Stomach (tissue), 4 donors: ENCODE measurements at regions not wholly inside any gene's neighbourhood (a gene's known extent, or its start where the extent isn't known, plus 50 kb on each side); places are given as distances from the start of the nearest gene placed in this dataset.

Experiments used
- POLR2A ChIP-seq, 4 donors: fragments of 450-650 bp; IDR thresholded peaks; one replicate each; pipeline ENCODE4 v1.6.1; 2016; ENCODE audit warnings: antibody characterized with exemption in 4 of 4, control low read depth in 2 of 4, mild to moderate bottlenecking in 1 of 4, moderate library complexity in 1 of 4
- POLR2AphosphoS5 ChIP-seq, 3 donors: sonication (generic); formaldehyde crosslinking; IDR thresholded peaks; one replicate each; pipeline ENCODE4 v1.6.1; 2016; ENCODE audit warnings: antibody characterized with exemption in 3 of 3
- TF ChIP-seq, protein P1 (sequence below), 7 experiments: fragments of 450-650 bp in 4 of 7; fragments of 200-600 bp in 3 of 7; sonication (generic) in 3 of 7; IDR thresholded peaks; one replicate each; pipeline ENCODE4 v1.5.1; 2016 to 2019; ENCODE audit warnings: antibody characterized with exemption in 7 of 7, control low read depth in 2 of 7, mild to moderate bottlenecking in 1 of 7

DNA sequence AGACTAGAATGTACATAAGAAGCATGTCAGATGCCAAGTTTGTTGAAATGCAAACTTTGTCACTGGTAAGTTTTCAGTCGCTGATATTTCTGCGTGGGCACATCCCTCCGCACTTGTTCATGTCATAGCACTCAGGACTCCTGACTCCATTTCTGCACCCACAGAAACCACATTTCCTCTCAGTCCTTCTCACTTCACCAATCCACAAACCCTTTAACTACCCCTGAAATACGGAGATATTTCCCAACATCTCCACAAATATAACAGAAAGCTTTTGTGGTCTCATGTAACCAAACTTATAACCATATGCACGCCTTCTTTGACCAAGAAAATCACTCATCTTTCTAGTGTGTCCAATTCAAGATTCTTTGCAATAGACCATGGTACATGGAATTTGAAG, 276.9 kb upstream of the ERBB4 start:
- TF ChIP-seq, protein P1, sequence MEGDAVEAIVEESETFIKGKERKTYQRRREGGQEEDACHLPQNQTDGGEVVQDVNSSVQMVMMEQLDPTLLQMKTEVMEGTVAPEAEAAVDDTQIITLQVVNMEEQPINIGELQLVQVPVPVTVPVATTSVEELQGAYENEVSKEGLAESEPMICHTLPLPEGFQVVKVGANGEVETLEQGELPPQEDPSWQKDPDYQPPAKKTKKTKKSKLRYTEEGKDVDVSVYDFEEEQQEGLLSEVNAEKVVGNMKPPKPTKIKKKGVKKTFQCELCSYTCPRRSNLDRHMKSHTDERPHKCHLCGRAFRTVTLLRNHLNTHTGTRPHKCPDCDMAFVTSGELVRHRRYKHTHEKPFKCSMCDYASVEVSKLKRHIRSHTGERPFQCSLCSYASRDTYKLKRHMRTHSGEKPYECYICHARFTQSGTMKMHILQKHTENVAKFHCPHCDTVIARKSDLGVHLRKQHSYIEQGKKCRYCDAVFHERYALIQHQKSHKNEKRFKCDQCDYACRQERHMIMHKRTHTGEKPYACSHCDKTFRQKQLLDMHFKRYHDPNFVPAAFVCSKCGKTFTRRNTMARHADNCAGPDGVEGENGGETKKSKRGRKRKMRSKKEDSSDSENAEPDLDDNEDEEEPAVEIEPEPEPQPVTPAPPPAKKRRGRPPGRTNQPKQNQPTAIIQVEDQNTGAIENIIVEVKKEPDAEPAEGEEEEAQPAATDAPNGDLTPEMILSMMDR (IDR thresholded peaks at IDR 0.05): no peak
- no peak for TF ChIP-seq POLR2A (IDR thresholded peaks at IDR 0.05)
- TF ChIP-seq POLR2AphosphoS5 (IDR thresholded peaks at IDR 0.05): no peak
